WTC11 (cell line): ENCODE measurements at regions not wholly inside any gene's neighbourhood (a gene's known extent, or its start where the extent isn't known, plus 50 kb on each side); places are given as distances from the start of the nearest gene placed in this dataset.

ENCODE experiments used
- CBFB ChIP-seq: sonication (generic); formaldehyde crosslinking; IDR thresholded peaks from 2 replicates; pipeline ENCODE4 v1.8.1; 2022; ENCODE audit warnings: mild to moderate bottlenecking, low read depth, missing genetic modification reagents
- FOXK1 ChIP-seq: sonication (generic); formaldehyde crosslinking; IDR thresholded peaks from 2 replicates; pipeline ENCODE4 v1.8.0; 2022; ENCODE audit warnings: mild to moderate bottlenecking, moderate library complexity, missing genetic modification reagents
- JAZF1 ChIP-seq: fragments of 250-450 bp; sonication (Bioruptor Pico); IDR thresholded peaks from 2 replicates; pipeline ENCODE4 v1.9.0; 2021; ENCODE audit warnings: moderate library complexity, mild to moderate bottlenecking, inconsistent platforms
- JUN ChIP-seq: sonication (generic); formaldehyde crosslinking; IDR thresholded peaks from 2 replicates; pipeline ENCODE4 v1.8.0; 2023; ENCODE audit warnings: mild to moderate bottlenecking, missing genetic modification reagents
- RORB ChIP-seq: fragments of 250-450 bp; sonication (Bioruptor Pico); IDR thresholded peaks from 2 replicates; pipeline ENCODE4 v1.9.0; 2021; ENCODE audit warnings: mild to moderate bottlenecking
- TCF7 ChIP-seq: sonication (generic); formaldehyde crosslinking; IDR thresholded peaks from 2 replicates; pipeline ENCODE4 v1.8.0; 2022; ENCODE audit warnings: mild to moderate bottlenecking, low read depth, missing genetic modification reagents, moderate library complexity
- ZNF396 ChIP-seq: fragments of 250-450 bp; sonication (Bioruptor Pico); IDR thresholded peaks from 2 replicates; pipeline ENCODE4 v1.8.0; 2021; ENCODE audit warnings: mild to moderate bottlenecking, moderate library complexity, borderline replicate concordance
- TF ChIP-seq, protein P1 (sequence below): sonication (generic); formaldehyde crosslinking; IDR thresholded peaks from 2 replicates; pipeline ENCODE4 v1.8.0; 2022; ENCODE audit warnings: mild to moderate bottlenecking, missing genetic modification reagents
- TF ChIP-seq, protein P2 (sequence below): sonication (generic); formaldehyde crosslinking; IDR thresholded peaks from 2 replicates; pipeline ENCODE4 v1.8.1; 2022; ENCODE audit warnings: low read depth, missing genetic modification reagents, borderline replicate concordance
- TF ChIP-seq, protein P3 (sequence below): fragments of 200-600 bp; IDR thresholded peaks from 2 replicates; pipeline ENCODE4 v1.8.0; 2022; ENCODE audit warnings: antibody characterized with exemption
- TF ChIP-seq, protein P4 (sequence below): sonication (generic); formaldehyde crosslinking; IDR thresholded peaks from 2 replicates; pipeline ENCODE4 v1.8.0; 2022; ENCODE audit warnings: mild to moderate bottlenecking, missing genetic modification reagents
- TF ChIP-seq, protein P5 (sequence below): sonication (generic); formaldehyde crosslinking; IDR thresholded peaks from 2 replicates; pipeline ENCODE4 v1.8.1; 2023; ENCODE audit warnings: mild to moderate bottlenecking, missing genetic modification reagents, moderate library complexity
- TF ChIP-seq, protein P6 (sequence below): sonication (generic); formaldehyde crosslinking; IDR thresholded peaks from 2 replicates; pipeline ENCODE4 v1.8.0; 2023; ENCODE audit warnings: mild to moderate bottlenecking, missing genetic modification reagents

DNA sequence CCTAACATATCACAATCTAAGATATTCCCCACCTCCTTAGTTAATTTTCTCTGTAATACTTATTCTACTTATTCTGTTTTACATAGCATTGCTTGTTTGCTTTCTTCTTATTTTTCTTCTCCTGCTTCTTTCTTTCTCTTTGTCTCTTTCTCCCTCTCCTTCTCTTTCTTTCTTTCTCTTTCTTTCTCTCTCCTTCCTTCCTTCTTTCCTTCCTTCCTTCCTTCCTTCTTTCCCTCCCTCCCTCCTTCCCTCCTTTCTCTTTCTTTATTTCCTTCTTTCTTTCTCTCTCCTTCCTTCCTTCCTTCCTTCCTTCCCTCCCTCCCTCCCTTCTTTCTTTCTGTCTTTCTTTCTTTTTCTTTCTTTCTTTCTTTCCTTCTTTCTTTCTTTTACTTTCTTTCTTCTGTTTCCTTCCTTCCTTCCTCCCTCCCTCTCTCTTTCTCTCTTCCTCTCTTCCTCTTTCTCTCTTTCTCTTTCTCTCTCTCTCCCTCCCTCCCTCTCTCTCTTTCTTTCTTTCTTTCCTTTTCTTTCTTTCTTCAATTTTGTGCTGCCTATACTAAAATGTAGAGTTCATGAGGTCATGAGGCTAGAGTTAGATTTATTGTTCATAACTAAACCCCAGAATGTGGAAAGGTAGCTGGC, 445.4 kb downstream of the GATA3 start:
- TF ChIP-seq, protein P1, sequence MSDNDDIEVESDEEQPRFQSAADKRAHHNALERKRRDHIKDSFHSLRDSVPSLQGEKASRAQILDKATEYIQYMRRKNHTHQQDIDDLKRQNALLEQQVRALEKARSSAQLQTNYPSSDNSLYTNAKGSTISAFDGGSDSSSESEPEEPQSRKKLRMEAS (CRISPR knock-in tag) = no peak
- TF ChIP-seq, protein P2, sequence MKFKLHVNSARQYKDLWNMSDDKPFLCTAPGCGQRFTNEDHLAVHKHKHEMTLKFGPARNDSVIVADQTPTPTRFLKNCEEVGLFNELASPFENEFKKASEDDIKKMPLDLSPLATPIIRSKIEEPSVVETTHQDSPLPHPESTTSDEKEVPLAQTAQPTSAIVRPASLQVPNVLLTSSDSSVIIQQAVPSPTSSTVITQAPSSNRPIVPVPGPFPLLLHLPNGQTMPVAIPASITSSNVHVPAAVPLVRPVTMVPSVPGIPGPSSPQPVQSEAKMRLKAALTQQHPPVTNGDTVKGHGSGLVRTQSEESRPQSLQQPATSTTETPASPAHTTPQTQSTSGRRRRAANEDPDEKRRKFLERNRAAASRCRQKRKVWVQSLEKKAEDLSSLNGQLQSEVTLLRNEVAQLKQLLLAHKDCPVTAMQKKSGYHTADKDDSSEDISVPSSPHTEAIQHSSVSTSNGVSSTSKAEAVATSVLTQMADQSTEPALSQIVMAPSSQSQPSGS (CRISPR knock-in tag) = no peak
- TF ChIP-seq ZNF396 (CRISPR knock-in tag) = no peak
- no peak for TF ChIP-seq JUN (CRISPR knock-in tag)
- TF ChIP-seq, protein P3, sequence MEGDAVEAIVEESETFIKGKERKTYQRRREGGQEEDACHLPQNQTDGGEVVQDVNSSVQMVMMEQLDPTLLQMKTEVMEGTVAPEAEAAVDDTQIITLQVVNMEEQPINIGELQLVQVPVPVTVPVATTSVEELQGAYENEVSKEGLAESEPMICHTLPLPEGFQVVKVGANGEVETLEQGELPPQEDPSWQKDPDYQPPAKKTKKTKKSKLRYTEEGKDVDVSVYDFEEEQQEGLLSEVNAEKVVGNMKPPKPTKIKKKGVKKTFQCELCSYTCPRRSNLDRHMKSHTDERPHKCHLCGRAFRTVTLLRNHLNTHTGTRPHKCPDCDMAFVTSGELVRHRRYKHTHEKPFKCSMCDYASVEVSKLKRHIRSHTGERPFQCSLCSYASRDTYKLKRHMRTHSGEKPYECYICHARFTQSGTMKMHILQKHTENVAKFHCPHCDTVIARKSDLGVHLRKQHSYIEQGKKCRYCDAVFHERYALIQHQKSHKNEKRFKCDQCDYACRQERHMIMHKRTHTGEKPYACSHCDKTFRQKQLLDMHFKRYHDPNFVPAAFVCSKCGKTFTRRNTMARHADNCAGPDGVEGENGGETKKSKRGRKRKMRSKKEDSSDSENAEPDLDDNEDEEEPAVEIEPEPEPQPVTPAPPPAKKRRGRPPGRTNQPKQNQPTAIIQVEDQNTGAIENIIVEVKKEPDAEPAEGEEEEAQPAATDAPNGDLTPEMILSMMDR = no peak
- no peak for TF ChIP-seq FOXK1 (CRISPR knock-in tag)
- no peak for TF ChIP-seq JAZF1 (CRISPR knock-in tag)
- TF ChIP-seq, protein P4, sequence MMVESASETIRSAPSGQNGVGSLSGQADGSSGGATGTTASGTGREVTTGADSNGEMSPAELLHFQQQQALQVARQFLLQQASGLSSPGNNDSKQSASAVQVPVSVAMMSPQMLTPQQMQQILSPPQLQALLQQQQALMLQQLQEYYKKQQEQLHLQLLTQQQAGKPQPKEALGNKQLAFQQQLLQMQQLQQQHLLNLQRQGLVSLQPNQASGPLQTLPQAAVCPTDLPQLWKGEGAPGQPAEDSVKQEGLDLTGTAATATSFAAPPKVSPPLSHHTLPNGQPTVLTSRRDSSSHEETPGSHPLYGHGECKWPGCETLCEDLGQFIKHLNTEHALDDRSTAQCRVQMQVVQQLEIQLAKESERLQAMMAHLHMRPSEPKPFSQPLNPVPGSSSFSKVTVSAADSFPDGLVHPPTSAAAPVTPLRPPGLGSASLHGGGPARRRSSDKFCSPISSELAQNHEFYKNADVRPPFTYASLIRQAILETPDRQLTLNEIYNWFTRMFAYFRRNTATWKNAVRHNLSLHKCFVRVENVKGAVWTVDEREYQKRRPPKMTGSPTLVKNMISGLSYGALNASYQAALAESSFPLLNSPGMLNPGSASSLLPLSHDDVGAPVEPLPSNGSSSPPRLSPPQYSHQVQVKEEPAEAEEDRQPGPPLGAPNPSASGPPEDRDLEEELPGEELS (CRISPR knock-in tag) = no peak
- no peak for TF ChIP-seq TCF7
- no peak for TF ChIP-seq RORB (CRISPR knock-in tag)
- TF ChIP-seq, protein P5, sequence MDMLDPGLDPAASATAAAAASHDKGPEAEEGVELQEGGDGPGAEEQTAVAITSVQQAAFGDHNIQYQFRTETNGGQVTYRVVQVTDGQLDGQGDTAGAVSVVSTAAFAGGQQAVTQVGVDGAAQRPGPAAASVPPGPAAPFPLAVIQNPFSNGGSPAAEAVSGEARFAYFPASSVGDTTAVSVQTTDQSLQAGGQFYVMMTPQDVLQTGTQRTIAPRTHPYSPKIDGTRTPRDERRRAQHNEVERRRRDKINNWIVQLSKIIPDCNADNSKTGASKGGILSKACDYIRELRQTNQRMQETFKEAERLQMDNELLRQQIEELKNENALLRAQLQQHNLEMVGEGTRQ (CRISPR knock-in tag) = no peak
- TF ChIP-seq, protein P6, sequence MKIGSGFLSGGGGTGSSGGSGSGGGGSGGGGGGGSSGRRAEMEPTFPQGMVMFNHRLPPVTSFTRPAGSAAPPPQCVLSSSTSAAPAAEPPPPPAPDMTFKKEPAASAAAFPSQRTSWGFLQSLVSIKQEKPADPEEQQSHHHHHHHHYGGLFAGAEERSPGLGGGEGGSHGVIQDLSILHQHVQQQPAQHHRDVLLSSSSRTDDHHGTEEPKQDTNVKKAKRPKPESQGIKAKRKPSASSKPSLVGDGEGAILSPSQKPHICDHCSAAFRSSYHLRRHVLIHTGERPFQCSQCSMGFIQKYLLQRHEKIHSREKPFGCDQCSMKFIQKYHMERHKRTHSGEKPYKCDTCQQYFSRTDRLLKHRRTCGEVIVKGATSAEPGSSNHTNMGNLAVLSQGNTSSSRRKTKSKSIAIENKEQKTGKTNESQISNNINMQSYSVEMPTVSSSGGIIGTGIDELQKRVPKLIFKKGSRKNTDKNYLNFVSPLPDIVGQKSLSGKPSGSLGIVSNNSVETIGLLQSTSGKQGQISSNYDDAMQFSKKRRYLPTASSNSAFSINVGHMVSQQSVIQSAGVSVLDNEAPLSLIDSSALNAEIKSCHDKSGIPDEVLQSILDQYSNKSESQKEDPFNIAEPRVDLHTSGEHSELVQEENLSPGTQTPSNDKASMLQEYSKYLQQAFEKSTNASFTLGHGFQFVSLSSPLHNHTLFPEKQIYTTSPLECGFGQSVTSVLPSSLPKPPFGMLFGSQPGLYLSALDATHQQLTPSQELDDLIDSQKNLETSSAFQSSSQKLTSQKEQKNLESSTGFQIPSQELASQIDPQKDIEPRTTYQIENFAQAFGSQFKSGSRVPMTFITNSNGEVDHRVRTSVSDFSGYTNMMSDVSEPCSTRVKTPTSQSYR (CRISPR knock-in tag) = no peak
- no peak for TF ChIP-seq CBFB (CRISPR knock-in tag)
